ENCODE measurements at regions not wholly inside any gene's neighbourhood (a gene's known extent, or its start where the extent isn't known, plus 50 kb on each side); places are given as distances from the start of the nearest gene placed in this dataset.
"Not testable (repeated sequence)": the region's sequence is repeated elsewhere in the genome, so short reads cannot be mapped to it uniquely, and the experiment has no call there.

- no peak overlapping the region for H3K4me3 ChIP-seq (ENCODE audit: low read depth, low read length)
- DNase-seq (ENCODE audit: low read depth) = no peak
Observed at GRCh38 chr5:82639393-82640144, 361.4 kb upstream of the RPS23 start.

GRCh38 chr5:82636591-82636990, 358.4 kb upstream of the RPS23 start:
- DNase-seq (ENCODE audit: low read depth) = no peak
- H3K4me3 ChIP-seq (ENCODE audit: low read depth, low read length) = no peak overlapping the region

GRCh38 chr5:82635561-82636288, 357.6 kb upstream of the RPS23 start:
- H3K4me3 ChIP-seq (ENCODE audit: low read depth, low read length) = no peak overlapping the region
- DNase-seq (ENCODE audit: low read depth) = peak; percentile 63

GRCh38 chr5:82628364-82628910, 350.3 kb upstream of the RPS23 start:
- no peak for DNase-seq (ENCODE audit: low read depth)
- H3K4me3 ChIP-seq (ENCODE audit: low read depth, low read length) = no peak overlapping the region

GRCh38 chr5:82626905-82627591, 348.9 kb upstream of the RPS23 start:
- DNase-seq (ENCODE audit: low read depth); H3K4me3 ChIP-seq (ENCODE audit: low read depth, low read length): not testable (repeated sequence)

GRCh38 chr5:82626012-82626411, 347.9 kb upstream of the RPS23 start:
- H3K4me3 ChIP-seq (ENCODE audit: low read depth, low read length); DNase-seq (ENCODE audit: low read depth): not testable (repeated sequence)

GRCh38 chr5:82624062-82624461, 345.9 kb upstream of the RPS23 start:
- H3K4me3 ChIP-seq (ENCODE audit: low read depth, low read length) = no peak overlapping the region
- DNase-seq (ENCODE audit: low read depth) = no peak

- no peak overlapping the region for H3K4me3 ChIP-seq (ENCODE audit: low read depth, low read length)
- no peak for DNase-seq (ENCODE audit: low read depth)
Observed at GRCh38 chr5:82622711-82623514, 344.8 kb upstream of the RPS23 start.

- H3K4me3 ChIP-seq (ENCODE audit: low read depth, low read length) = no peak overlapping the region
- DNase-seq (ENCODE audit: low read depth) = peak; percentile 31
Observed at GRCh38 chr5:82622205-82622604, 344.1 kb upstream of the RPS23 start.

GRCh38 chr5:82620957-82621600, 342.9 kb upstream of the RPS23 start:
- DNase-seq (ENCODE audit: low read depth) = peak; percentile 25
- no peak overlapping the region for H3K4me3 ChIP-seq (ENCODE audit: low read depth, low read length)

GRCh38 chr5:82619097-82619496, 340.9 kb upstream of the RPS23 start:
- no peak for DNase-seq (ENCODE audit: low read depth)
- no peak overlapping the region for H3K4me3 ChIP-seq (ENCODE audit: low read depth, low read length)

GRCh38 chr5:82614706-82615105, 336.6 kb upstream of the RPS23 start:
- no peak overlapping the region for H3K4me3 ChIP-seq (ENCODE audit: low read depth, low read length)
- DNase-seq (ENCODE audit: low read depth) = no peak

- no peak for DNase-seq (ENCODE audit: low read depth)
- no peak overlapping the region for H3K4me3 ChIP-seq (ENCODE audit: low read depth, low read length)
Observed at GRCh38 chr5:82613891-82614290, 335.7 kb upstream of the RPS23 start.

GRCh38 chr5:82610686-82611085, 332.5 kb upstream of the RPS23 start:
- H3K4me3 ChIP-seq (ENCODE audit: low read depth, low read length) = no peak overlapping the region
- no peak for DNase-seq (ENCODE audit: low read depth)

- no peak overlapping the region for H3K4me3 ChIP-seq (ENCODE audit: low read depth, low read length)
- no peak for DNase-seq (ENCODE audit: low read depth)
Observed at GRCh38 chr5:82605441-82605973, 327.4 kb upstream of the RPS23 start.

- DNase-seq (ENCODE audit: low read depth) = no peak
Observed at GRCh38 chr5:82603033-82603987, 325.2 kb upstream of the RPS23 start.

GRCh38 chr5:82601861-82602260, 323.7 kb upstream of the RPS23 start:
- no peak for DNase-seq (ENCODE audit: low read depth)

More at GRCh38 chr5:82603033-82603987, 325.2 kb upstream of the RPS23 start:
- no peak overlapping the region for H3K4me3 ChIP-seq (ENCODE audit: low read depth, low read length)

GRCh38 chr5:82601077-82601476, 322.9 kb upstream of the RPS23 start:
- DNase-seq (ENCODE audit: low read depth) = no peak
- no peak overlapping the region for H3K4me3 ChIP-seq (ENCODE audit: low read depth, low read length)

More at GRCh38 chr5:82601861-82602260, 323.7 kb upstream of the RPS23 start:
- no peak overlapping the region for H3K4me3 ChIP-seq (ENCODE audit: low read depth, low read length)
